GM12878 (cell line): ENCODE measurements at regions not wholly inside any gene's neighbourhood (a gene's known extent, or its start where the extent isn't known, plus 50 kb on each side); places are given as distances from the start of the nearest gene placed in this dataset.

Source experiments
- ATAC-seq: fragments of 200-7000 bp; cut with Tn5 transposase; 3 replicates; pipeline ENCODE4 v1.9.1; 2020; ENCODE audit warnings: mild to moderate bottlenecking, moderate library complexity
- BruUV-seq: library from RNA; stranded (reverse); fragments of 400-500 nt; replicated peaks from 2 replicates; lab custom pipeline; 2021; lab: Mats Ljungman, UMichigan
- CTCF ChIA-PET: fragments of 300-600 bp; sonication (Branson Sonifier 250); formaldehyde crosslinking; extraction: SDS; loops from one replicate; lab custom pipeline; 2021; ENCODE audit warnings: inconsistent platforms; lab: Yijun Ruan, JAX
- POLR2A ChIA-PET: fragments of 350-600 bp; formaldehyde crosslinking; extraction: SDS; loops from one replicate; lab custom pipeline; 2021; ENCODE audit warnings: inconsistent platforms; lab: Charles Lee
- RAD21 ChIA-PET: fragments of 300-600 bp; sonication (Branson Sonifier 250); formaldehyde crosslinking; loops from one replicate; lab custom pipeline; 2023; ENCODE audit warnings: antibody characterized with exemption; ENCODE audit not compliant: unreplicated experiment; lab: Charles Lee
- SMC1A ChIA-PET: fragments of 300-600 bp; sonication (Branson Sonifier 250); formaldehyde crosslinking; loops from one replicate; lab custom pipeline; 2023; ENCODE audit not compliant: unreplicated experiment, uncharacterized antibody; lab: Charles Lee
- DNase-seq: peaks from one replicate; pipeline ENCODE4 v3.0.0-alpha.2; 2011; ENCODE audit warnings: low read depth, low spot score
- FAIRE-seq: peaks from 3 replicates; lab custom pipeline; 2011; peaks lifted over from hg19 to GRCh38; lab: Jason Lieb, UNC
- H2AFZ ChIP-seq: 2 replicates; pipeline ENCODE4 v1.6.0; 2011; ENCODE audit warnings: low read depth, low read length, control low read depth; ENCODE audit not compliant: control insufficient read depth
- H3K27ac ChIP-seq: 2 replicates; pipeline ENCODE4 v1.5.1; 2011; ENCODE audit warnings: control low read depth; ENCODE audit not compliant: control insufficient read depth, insufficient read depth
- H3K27me3 ChIP-seq, 2 experiments: replicated peaks in 1 of 2; 2 replicates each; pipeline versions ENCODE4 v1.6.0 to v1.6.1; 2011; ENCODE audit warnings: low read length in 1 of 2; ENCODE audit not compliant: control insufficient read depth in 2 of 2, insufficient read depth in 2 of 2
- H3K36me3 ChIP-seq, 2 experiments: 2 replicates each; pipeline ENCODE4 v1.5.1; 2011; ENCODE audit warnings: low read length in 1 of 2; ENCODE audit not compliant: control insufficient read depth in 2 of 2, insufficient read depth in 2 of 2
- H3K4me1 ChIP-seq: 2 replicates; pipeline ENCODE4 v1.6.1; 2011; ENCODE audit warnings: mild to moderate bottlenecking, low read length, moderate library complexity, mixed read lengths; ENCODE audit not compliant: control insufficient read depth, insufficient read depth
- H3K4me2 ChIP-seq: 2 replicates; pipeline ENCODE4 v1.6.0; 2011; ENCODE audit warnings: control low read depth; ENCODE audit not compliant: control insufficient read depth, insufficient read depth
- H3K4me3 ChIP-seq: fragments of 200-600 bp; sonication (generic); 2 replicates; pipeline ENCODE4 v1.5.1; 2016
- H3K79me2 ChIP-seq: 2 replicates; pipeline ENCODE4 v1.6.0; 2011; ENCODE audit warnings: low read length; ENCODE audit not compliant: control insufficient read depth, insufficient read depth
- H3K9ac ChIP-seq: 2 replicates; pipeline ENCODE4 v1.8.0; 2011; ENCODE audit warnings: low read length, control low read depth, mixed read lengths; ENCODE audit not compliant: control insufficient read depth, insufficient read depth
- H3K9me3 ChIP-seq: replicated peaks from 3 replicates; pipeline ENCODE4 v1.5.1; 2011; ENCODE audit warnings: mild to moderate bottlenecking, low read length; ENCODE audit not compliant: control insufficient read depth, insufficient read depth
- H4K20me1 ChIP-seq: 2 replicates; pipeline ENCODE4 v1.6.0; 2011; ENCODE audit not compliant: control insufficient read depth, insufficient read depth
- BACH1 ChIP-seq: fragments of 450-650 bp; IDR thresholded peaks from 2 replicates; pipeline ENCODE4 v1.6.1; 2017; ENCODE audit warnings: mild to moderate bottlenecking, borderline replicate concordance
- BHLHE40 ChIP-seq, 2 experiments: fragments of 450-650 bp in 1 of 2; IDR thresholded peaks; 2 replicates each; pipeline ENCODE4 v1.6.1; 2011 to 2017; ENCODE audit warnings: low read depth in 2 of 2, borderline replicate concordance in 1 of 2, improper control_type of control experiment in 1 of 2, low read length in 1 of 2, mild to moderate bottlenecking in 1 of 2
- CHD2 ChIP-seq: IDR thresholded peaks from 2 replicates; pipeline ENCODE4 v1.6.1; 2011; ENCODE audit warnings: low read depth, low read length, improper control_type of control experiment, borderline replicate concordance
- CHD4 ChIP-seq: fragments of 200-600 bp; sonication (generic); IDR thresholded peaks from 2 replicates; pipeline ENCODE4 v1.6.1; 2016; ENCODE audit warnings: mild to moderate bottlenecking
- DPF2 ChIP-seq: fragments of 450-650 bp; IDR thresholded peaks from 2 replicates; pipeline ENCODE4 v1.6.1; 2017; ENCODE audit warnings: mild to moderate bottlenecking
- FOXK2 ChIP-seq: fragments of 450-650 bp; IDR thresholded peaks from 2 replicates; pipeline ENCODE4 v1.6.1; 2017; ENCODE audit warnings: mild to moderate bottlenecking, moderate library complexity
- FOXM1 ChIP-seq: IDR thresholded peaks from 2 replicates; pipeline ENCODE4 v1.6.1; 2012; ENCODE audit warnings: low read depth, mild to moderate bottlenecking, inconsistent platforms, low read length, moderate library complexity
- HDGF ChIP-seq: fragments of 450-650 bp; IDR thresholded peaks from 2 replicates; pipeline ENCODE4 v1.6.1; 2016; ENCODE audit warnings: antibody characterized with exemption
- SUPT20H ChIP-seq: IDR thresholded peaks from 2 replicates; pipeline ENCODE4 v1.6.1; 2011; ENCODE audit warnings: low read depth, mild to moderate bottlenecking, low read length, moderate library complexity, borderline replicate concordance; ENCODE audit not compliant: control insufficient read depth
- YY1 ChIP-seq: IDR thresholded peaks from 2 replicates; pipeline ENCODE4 v1.6.1; 2011; ENCODE audit warnings: low read depth, mild to moderate bottlenecking, low read length
- ZNF24 ChIP-seq: fragments of 450-650 bp; IDR thresholded peaks from 2 replicates; pipeline ENCODE4 v1.6.1; 2017; ENCODE audit warnings: antibody characterized with exemption, mild to moderate bottlenecking
- ZSCAN29 ChIP-seq: fragments of 450-650 bp; IDR thresholded peaks from 2 replicates; pipeline ENCODE4 v1.6.1; 2017; ENCODE audit warnings: mild to moderate bottlenecking, moderate library complexity
- WGBS: methylation state at CpG from one replicate; pipeline ENCODE4 v1.1.6; 2016; ENCODE audit warnings: low lambda C conversion rate; ENCODE audit not compliant: insufficient replicate concordance, insufficient coverage; ENCODE audit errors: missing lambda C conversion rate; 5-methylcytosine and 5-hydroxymethylcytosine counted together
- in situ Hi-C: fragments of 300-500 bp; cut with MboI; formaldehyde crosslinking; loops from 9 replicates; pipeline ENCODE4 v1.14.3; 2018; ENCODE audit warnings: mixed read lengths
- intact Hi-C: fragments of 100-400 bp; cut with micrococcal nuclease; formaldehyde crosslinking; loops from one replicate; pipeline ENCODE4 v1.14.2; 2022; ENCODE audit not compliant: unreplicated experiment

DNA sequence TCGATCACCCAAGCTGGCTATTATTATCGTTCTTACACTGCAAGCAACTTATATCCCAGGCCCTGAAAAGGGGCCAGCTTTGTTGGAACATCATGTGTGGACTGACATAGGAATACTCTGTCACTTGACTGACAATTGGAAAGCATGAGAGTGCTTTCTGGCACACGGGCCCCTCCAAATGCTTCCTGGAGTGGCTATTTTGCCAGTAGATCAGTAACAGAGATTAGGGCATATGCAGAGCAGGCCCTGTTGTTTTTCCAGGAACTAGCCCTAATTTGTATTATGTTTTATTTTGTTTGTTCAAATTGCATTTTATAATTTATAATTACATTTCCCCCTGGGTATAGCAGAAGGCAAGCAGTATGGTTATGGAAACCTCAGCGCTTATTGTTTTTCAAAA is 170.1 kb upstream of the FRMD6 start:
- DNase-seq (no peak), FAIRE-seq (no peak)
- Histone ChIP-seq H3K9me3 (no peaks in the 10 kb centered on the region), H4K20me1 (no peaks in the 10 kb centered on the region), H3K36me3 (no peaks in the 10 kb centered on the region), H3K4me3 (no peak overlapping the region), H3K27me3 (no peaks in the 10 kb centered on the region), H2AFZ (no peak overlapping the region), H3K79me2 (no peaks in the 10 kb centered on the region)
- POLR2A ChIA-PET = no interaction called here
- intact Hi-C loops = no loop called here
- CTCF ChIA-PET = no interaction called here
- in situ Hi-C loops = no loop called here
- BruUV-seq = no TSS peak
- RAD21 ChIA-PET = no interaction called here
- WGBS = 53% methylated on average over 4 of the region's 4 CpGs
- TF ChIP-seq SUPT20H (no peak), BACH1 (no peak), HDGF (no peak), CHD2 (no peak), FOXM1 (no peak), FOXK2 (no peak), ZSCAN29 (no peak), CHD4 (no peak)
- TF ChIP-seq, all 136 proteins: peak for 0
- ATAC-seq = no peak
- Histone ChIP-seq H3K27ac (no peak overlapping the region), H3K4me2 (no peak overlapping the region), H3K9ac (no peak overlapping the region), H3K4me1 (no peaks in the 10 kb centered on the region)
- SMC1A ChIA-PET = no interaction called here

DNA sequence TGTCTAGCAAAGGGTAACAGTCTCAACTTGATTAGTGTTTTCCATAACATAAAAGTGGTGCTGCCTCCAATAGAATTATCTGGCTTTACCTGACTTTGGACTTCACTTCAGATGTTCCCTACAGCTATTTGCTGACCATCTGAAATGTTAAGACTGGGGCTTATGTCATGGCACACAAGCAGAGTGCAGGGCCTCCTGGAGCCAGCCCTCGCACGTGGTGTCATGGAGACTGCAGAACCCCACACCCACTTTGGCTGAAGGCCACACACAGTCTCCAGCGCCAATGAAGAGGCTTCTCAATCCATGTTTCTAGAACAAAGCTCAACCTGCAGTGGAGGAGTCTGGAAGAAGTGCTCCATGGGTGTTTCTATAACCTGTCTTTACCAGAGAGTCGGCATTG is 169.6 kb upstream of the FRMD6 start:
- Histone ChIP-seq H3K27me3 (no peaks in the 10 kb centered on the region), H2AFZ (no peak overlapping the region), H3K9ac (no peak overlapping the region), H3K4me1 (no peaks in the 10 kb centered on the region), H3K79me2 (no peaks in the 10 kb centered on the region), H3K9me3 (no peaks in the 10 kb centered on the region), H3K36me3 (no peaks in the 10 kb centered on the region), H3K4me3 (no peak overlapping the region), H3K27ac (no peak overlapping the region), H4K20me1 (no peaks in the 10 kb centered on the region), H3K4me2 (no peak overlapping the region)
- ChIA-PET CTCF (no interaction called here), SMC1A (no interaction called here), RAD21 (no interaction called here), POLR2A (no interaction called here)
- intact Hi-C loops = no loop called here
- no peak for FAIRE-seq
- WGBS = 37% methylated on average over 4 of the region's 4 CpGs
- TF ChIP-seq YY1 (no peak), BHLHE40 (IDR thresholded peaks at IDR 0.05; ENCODE audit: borderline replicate concordance in 1 of 2, low read depth in 2 of 2, low read length in 1 of 2) (no peak), DPF2 (no peak), ZNF24 (no peak)
- no peak for ATAC-seq
- in situ Hi-C loops = no loop called here
- no TSS peak for BruUV-seq
- no peak for DNase-seq
